HG03378 (cell line): ENCODE measurements at regions not wholly inside any gene's neighbourhood (a gene's known extent, or its start where the extent isn't known, plus 50 kb on each side); places are given as distances from the start of the nearest gene placed in this dataset.
"Not testable (repeated sequence)": the region's sequence is repeated elsewhere in the genome, so short reads cannot be mapped to it uniquely, and the experiment has no call there.

Experiments used
- ATAC-seq: cut with Tn5 transposase; IDR thresholded peaks from one replicate; pipeline ENCODE4 v1.9.1; 2021; ENCODE audit warnings: mild to moderate bottlenecking, moderate library complexity; ENCODE audit not compliant: unreplicated experiment

DNA sequence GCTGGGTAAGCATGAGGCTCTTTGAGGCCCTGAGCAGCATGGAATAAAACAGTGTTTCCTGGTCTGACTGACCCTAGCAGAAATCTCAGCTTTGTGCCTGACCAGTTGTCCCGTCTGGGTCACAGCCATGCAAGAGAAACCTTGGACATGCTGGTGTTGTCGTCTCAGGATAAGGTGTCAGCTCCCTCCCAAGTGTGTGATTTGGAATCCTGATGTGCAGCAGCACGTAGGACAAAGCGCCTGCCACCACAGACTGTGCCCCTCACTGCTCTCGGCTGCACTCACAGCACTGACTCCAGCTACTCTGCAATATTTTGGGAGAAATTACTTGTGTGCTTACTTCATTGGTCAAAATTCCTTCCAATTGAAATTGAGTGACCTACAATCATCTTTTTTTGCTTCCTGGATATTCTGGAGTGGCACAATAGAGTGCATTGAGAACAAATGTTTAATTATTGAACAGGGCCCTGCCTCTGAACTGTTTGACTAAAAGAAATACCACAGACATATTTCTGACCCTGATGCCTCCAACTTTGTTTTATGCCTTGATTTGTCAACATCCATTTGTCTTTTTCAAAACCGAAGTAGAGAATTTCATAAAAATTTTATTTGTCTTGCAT lies 352.4 kb downstream of the SOCS6 start:
- ATAC-seq, result no peak

GRCh38 chr18:70640336-70640887 lies 351.6 kb downstream of the SOCS6 start:
- no peak for ATAC-seq

- ATAC-seq, result no peak
Measured at GRCh38 chr18:70636991-70637390, 348.1 kb downstream of the SOCS6 start.

DNA sequence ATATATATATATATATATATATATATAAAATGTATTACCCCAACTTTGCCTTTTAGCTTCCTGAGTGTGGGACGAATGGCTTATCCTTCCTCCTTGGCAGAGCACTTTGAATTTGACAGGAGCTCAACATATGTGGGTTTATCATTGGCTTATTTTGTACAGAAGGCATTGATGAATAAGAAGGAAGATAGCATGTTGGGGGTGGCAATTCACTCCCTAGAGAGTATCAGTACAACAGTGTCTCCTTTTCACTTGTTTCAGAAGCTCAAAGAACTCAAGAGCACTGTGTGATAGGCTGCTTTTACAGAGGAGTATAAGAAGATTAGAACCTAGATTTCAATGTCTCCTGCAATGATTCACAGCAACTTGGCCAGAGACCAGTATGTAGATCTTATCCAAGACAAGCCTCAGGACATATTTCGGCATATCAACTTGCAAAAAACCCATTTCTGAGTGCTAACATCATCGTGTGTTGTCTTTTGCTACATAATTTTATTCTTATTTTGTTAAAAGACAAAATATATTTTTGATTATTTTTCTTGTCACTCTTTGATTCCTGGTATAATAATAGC lies 345.8 kb downstream of the SOCS6 start:
- no peak for ATAC-seq

DNA sequence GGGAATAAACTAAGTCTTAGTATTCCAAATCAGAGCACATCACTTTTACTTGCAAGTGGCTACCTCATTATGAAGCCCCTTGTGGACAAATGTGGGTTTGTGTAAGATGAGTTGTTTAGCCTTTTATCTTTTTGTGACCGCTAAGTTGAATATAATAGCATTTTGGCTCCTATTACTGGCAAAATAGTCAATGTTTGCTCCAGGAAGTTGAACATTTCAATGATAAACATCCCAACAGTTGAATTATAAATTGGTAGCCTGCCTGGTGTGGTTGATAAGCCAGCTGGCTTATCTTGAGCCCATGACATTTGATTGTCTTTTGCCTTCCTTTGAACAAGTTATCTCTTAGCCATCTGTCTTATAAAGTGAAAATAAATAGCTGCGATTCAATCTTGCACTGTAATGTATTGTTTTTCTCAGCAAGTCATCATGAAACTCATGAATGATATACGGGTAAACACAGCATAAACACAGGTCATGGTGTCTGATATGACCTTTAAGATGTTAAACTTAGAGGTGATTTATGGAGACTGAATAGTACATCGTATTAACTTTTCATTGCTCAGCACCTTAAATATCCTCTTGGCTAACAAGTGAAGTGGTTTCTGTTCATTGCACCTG lies 338.4 kb downstream of the SOCS6 start:
- no peak for ATAC-seq

- ATAC-seq, result no peak
Measured at GRCh38 chr18:70622622-70623419, 334.0 kb downstream of the SOCS6 start.

- ATAC-seq, result no peak
Measured at GRCh38 chr18:70621710-70622109, 332.9 kb downstream of the SOCS6 start.

DNA sequence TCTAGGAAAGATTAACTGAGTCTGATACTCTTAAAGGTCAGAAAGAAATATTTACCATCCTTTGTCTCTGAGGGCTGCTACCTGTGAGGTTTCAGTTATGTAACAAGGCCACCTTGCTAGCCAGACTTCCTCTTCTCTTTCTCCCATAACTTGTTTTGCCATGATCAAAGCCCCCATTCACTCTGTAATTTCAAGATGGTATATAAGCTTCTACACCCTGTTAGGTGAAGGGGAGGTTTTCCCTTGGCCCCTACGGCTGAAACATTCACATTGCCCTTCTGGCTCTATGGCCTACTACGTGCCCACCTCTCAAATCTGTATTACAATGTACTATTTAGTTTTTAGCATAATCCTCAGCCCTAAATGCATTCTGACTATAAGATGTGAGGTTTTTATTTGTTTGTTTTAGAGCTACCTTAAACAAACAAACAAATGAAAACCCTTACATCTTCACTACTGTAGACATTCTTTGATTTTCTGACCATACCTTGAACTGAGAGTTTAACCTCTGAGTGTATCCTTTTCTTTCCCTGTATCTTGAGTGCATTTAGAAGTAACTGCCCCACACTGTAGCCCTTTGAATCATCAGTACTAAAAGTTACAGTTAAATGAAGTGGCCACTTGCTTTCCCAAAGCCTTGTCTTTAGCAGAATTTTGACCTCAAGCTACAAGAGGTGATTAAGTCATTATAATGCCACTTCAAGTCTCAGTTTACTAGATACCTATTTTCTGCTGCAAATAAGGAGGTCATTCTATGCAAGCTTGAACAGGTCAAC lies 332.2 kb downstream of the SOCS6 start:
- ATAC-seq, result no peak

DNA sequence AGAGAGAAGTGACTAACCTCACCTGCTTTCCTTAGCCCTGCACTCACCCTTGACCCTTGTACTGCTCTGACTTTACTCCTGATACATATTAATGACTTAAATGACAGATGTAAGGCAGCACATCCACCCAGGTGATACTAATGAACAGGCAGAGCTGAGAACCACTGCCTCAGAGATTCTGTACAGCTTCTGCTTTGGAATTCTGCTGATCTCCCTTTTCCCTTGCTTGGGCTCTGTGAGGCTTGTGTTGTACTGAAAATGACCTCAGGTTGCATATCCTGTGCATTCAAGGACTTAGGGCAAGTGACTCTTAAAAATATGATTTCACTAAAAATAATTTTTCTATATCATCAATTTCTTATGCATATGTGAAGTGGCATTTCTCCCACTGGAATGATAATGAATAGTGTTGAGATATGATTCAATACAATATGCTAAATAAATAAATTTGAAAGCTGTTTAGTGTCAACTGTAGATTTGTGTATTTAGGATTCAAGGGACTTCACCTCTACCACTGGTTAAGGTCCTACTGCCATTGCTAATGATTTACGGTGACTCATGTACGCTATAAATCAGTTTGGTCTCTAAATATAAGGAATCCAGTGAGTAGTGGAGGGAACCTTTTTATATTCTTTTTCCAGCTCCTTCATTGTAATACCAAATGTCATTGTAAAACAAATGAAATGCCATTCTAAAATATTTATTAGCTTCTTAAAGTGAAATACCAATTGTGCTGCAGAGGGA lies 328.3 kb downstream of the SOCS6 start:
- no peak for ATAC-seq

DNA sequence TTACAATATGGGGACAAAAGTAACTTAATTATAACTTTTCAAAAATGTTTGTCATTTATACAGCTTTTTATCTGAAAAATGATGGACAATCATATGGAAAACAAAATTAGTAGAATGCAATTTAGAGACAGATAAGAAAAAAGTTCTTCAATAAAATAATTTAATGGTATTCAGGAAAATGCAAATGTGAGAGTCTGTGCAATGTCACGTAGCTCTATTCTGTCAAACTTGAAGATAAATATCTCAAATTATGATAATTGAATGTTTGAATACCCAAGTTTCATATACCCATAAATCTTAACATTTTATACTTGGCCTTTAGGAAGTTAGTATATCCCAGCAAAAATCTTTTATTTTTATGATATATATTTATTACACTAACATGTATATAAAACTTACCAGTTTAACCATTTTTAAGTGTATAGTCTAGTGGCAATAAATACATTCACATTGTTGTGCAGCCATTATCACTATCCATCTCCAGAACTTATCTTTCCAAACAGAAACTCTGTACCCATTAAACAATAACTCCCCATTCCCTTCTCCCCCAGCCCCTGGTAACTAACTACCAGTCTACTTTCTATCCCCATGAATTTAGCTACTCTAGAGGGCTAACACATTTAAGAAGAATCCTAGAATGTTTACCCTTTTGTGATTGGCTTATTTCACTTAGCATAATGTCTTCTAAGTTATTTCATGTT lies 311.5 kb downstream of the SOCS6 start:
- ATAC-seq, result no peak

DNA sequence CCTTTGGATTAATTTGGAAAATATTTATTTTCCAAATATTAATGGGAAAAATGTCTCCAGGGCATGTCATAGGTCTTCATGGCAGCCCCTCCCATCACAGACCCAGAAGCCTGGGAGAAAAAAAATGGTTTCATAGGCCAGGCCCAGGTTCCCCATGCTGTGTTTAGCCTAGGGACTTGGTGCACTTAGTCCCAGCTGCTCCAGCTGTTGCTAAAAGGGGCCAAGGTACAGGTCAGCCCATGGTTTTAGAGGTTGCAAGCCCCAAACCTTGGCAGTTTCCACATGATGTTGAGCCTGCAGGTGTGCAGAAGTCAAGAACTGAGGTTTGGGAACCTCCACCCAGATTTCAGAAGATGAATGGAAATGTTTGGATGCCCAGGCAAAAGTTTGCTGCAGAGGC lies 309.6 kb downstream of the SOCS6 start:
- ATAC-seq, result no peak

GRCh38 chr18:70582981-70583380 lies 294.1 kb downstream of the SOCS6 start:
- ATAC-seq, result no peak

DNA sequence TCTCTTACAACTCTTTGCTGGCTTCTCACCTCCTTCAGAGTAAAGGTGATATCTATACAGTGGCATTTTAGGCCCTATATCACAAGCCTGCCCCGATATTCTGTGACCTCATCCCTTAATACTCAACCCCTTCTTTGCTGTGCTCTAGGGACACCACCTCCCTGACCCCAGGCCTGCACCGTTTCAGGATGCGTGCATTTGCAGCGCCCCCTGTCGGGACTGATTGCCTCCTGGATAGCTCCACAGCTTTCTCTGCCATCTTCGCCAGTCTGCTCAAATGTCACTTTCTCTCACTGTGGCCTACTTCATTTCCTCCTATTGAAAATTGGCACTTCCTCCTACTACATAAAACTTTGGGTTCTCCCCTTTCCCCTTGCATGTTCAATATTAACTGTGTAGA lies 289.6 kb downstream of the SOCS6 start:
- no peak for ATAC-seq

GRCh38 chr18:70577023-70577420 lies 288.2 kb downstream of the SOCS6 start:
- no peak for ATAC-seq

- ATAC-seq, result no peak
Measured at GRCh38 chr18:70576276-70577022, 287.6 kb downstream of the SOCS6 start.

GRCh38 chr18:70574951-70575350 lies 286.1 kb downstream of the SOCS6 start:
- ATAC-seq, result not testable (repeated sequence)

DNA sequence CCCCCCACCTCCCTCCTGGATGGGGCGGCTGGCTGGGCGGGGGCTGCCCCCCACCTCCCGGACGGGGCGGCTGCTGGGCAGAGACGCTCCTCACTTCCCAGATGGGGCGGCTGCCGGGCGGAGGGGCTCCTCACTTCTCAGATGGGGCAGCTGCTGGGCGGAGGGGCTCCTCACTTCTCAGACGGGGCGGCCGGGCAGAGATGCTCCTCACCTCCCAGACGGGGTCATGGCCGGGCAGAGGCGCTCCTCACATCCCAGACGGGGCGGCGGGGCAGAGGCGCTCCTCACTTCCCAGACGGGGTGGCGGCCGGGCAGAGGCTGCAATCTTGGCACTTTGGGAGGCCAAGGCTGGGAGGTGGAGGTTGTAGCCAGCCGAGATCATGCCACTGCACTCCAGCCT lies 280.8 kb downstream of the SOCS6 start:
- ATAC-seq, result not testable (repeated sequence)

DNA sequence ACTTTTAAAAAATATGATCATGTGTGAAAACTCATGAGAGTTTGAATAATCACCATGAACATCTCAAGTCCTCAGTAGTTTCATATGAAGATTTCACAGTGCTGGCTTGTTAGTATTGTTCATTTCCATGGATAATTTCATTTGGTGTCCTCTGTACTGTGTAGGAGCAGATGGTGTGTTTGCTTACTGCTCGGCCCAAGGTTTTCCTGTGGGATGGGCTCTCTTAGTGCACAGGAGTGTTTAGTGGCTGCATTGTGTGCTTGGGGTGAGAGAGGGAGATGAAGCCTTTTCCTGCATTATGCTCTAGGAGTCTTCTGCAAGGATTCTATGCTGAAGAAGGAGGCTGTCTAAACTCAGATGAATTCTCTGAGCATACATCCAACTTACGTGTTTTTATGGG lies 270.6 kb downstream of the SOCS6 start:
- ATAC-seq, result no peak

GRCh38 chr18:70558371-70558770 lies 269.5 kb downstream of the SOCS6 start:
- no peak for ATAC-seq
